ENCODE measurements at regions not wholly inside any gene's neighbourhood (a gene's known extent, or its start where the extent isn't known, plus 50 kb on each side); places are given as distances from the start of the nearest gene placed in this dataset.

GRCh38 chr3:73786321-73786807 is 161.6 kb upstream of the PDZRN3 start:
- H3K27ac ChIP-seq (ENCODE audit: low read depth, low read length), result no peak overlapping the region
- no peak overlapping the region for H2AFZ ChIP-seq (ENCODE audit: insufficient read depth, low read length, poor library complexity)
- H3K9me3 ChIP-seq (ENCODE audit: insufficient read depth, low read depth, low read length), result no peaks in the 10 kb centered on the region
- H3K4me3 ChIP-seq (ENCODE audit: low read depth, low read length), result no peak overlapping the region
- no peak overlapping the region for H3K18ac ChIP-seq (ENCODE audit: low read length)
- H3K14ac ChIP-seq (ENCODE audit: low read length), result no peak overlapping the region
- WGBS (ENCODE audit: extremely low coverage, insufficient coverage, insufficient read length), result no CpG with 5 or more reads among the region's 1 CpG
- no peak overlapping the region for H3K4me2 ChIP-seq (ENCODE audit: low read length)
- no peak overlapping the region for H2BK5ac ChIP-seq (ENCODE audit: low read depth, low read length, poor library complexity)
- H3K4ac ChIP-seq (ENCODE audit: low read depth, low read length), result no peak overlapping the region
- H3K79me2 ChIP-seq (ENCODE audit: control insufficient read depth, insufficient read depth, low read length, poor library complexity), result no peaks in the 10 kb centered on the region
- H3K9ac ChIP-seq (ENCODE audit: low read length), result no peak overlapping the region
- H4K91ac ChIP-seq (ENCODE audit: low read depth, low read length), result no peak overlapping the region
- no peak overlapping the region for H3K23ac ChIP-seq (ENCODE audit: low read length)
- no peaks in the 10 kb centered on the region for H3K79me1 ChIP-seq (ENCODE audit: low read length)
- H3K4me1 ChIP-seq (ENCODE audit: control insufficient read depth in 1 of 2, insufficient read depth in 2 of 2, low read length in 2 of 2), result no peaks in the 10 kb centered on the region
- no peak overlapping the region for H2BK12ac ChIP-seq (ENCODE audit: low read length)
- H4K12ac ChIP-seq (ENCODE audit: low read depth, low read length), result no peak overlapping the region
- no peak overlapping the region for H2BK120ac ChIP-seq (ENCODE audit: insufficient read depth, low read length, poor library complexity)
- no peak overlapping the region for H2AK5ac ChIP-seq (ENCODE audit: low read length)
- no peaks in the 10 kb centered on the region for H3K36me3 ChIP-seq (ENCODE audit: control insufficient read depth in 1 of 2, insufficient read depth in 2 of 2, low read length in 2 of 2)
- peak; percentile 2 to 8 for DNase-seq
- H4K8ac ChIP-seq (ENCODE audit: low read depth, low read length), result no peak overlapping the region
- no peaks in the 10 kb centered on the region for H3K27me3 ChIP-seq (ENCODE audit: insufficient read depth, low read length)

GRCh38 chr3:73784686-73785392 is 160.1 kb upstream of the PDZRN3 start:
- no peak overlapping the region for H3K4me2 ChIP-seq (ENCODE audit: low read length)
- no peak overlapping the region for H3K9ac ChIP-seq (ENCODE audit: low read length)
- H3K79me2 ChIP-seq (ENCODE audit: control insufficient read depth, insufficient read depth, low read length, poor library complexity), result no peaks in the 10 kb centered on the region
- H4K12ac ChIP-seq (ENCODE audit: low read depth, low read length), result no peak overlapping the region
- H4K8ac ChIP-seq (ENCODE audit: low read depth, low read length), result no peak overlapping the region
- no peak overlapping the region for H4K91ac ChIP-seq (ENCODE audit: low read depth, low read length)
- no peak overlapping the region for H3K23ac ChIP-seq (ENCODE audit: low read length)
- no CpG with 5 or more reads among the region's 8 CpGs for WGBS (ENCODE audit: extremely low coverage, insufficient coverage, insufficient read length)
- H3K9me3 ChIP-seq (ENCODE audit: insufficient read depth, low read depth, low read length), result no peaks in the 10 kb centered on the region
- no peak overlapping the region for H3K4me3 ChIP-seq (ENCODE audit: low read depth, low read length)
- no peak overlapping the region for H3K27ac ChIP-seq (ENCODE audit: low read depth, low read length)
- no peaks in the 10 kb centered on the region for H3K36me3 ChIP-seq (ENCODE audit: control insufficient read depth in 1 of 2, insufficient read depth in 2 of 2, low read length in 2 of 2)
- H3K27me3 ChIP-seq (ENCODE audit: insufficient read depth, low read length), result no peaks in the 10 kb centered on the region
- no peak overlapping the region for H3K14ac ChIP-seq (ENCODE audit: low read length)
- no peak overlapping the region for H2BK12ac ChIP-seq (ENCODE audit: low read length)
- H2BK120ac ChIP-seq (ENCODE audit: insufficient read depth, low read length, poor library complexity), result no peak overlapping the region
- H2BK5ac ChIP-seq (ENCODE audit: low read depth, low read length, poor library complexity), result no peak overlapping the region
- no peak overlapping the region for H3K4ac ChIP-seq (ENCODE audit: low read depth, low read length)
- H2AK5ac ChIP-seq (ENCODE audit: low read length), result no peak overlapping the region
- no peak overlapping the region for H2AFZ ChIP-seq (ENCODE audit: insufficient read depth, low read length, poor library complexity)
- no peaks in the 10 kb centered on the region for H3K4me1 ChIP-seq (ENCODE audit: control insufficient read depth in 1 of 2, insufficient read depth in 2 of 2, low read length in 2 of 2)
- H3K79me1 ChIP-seq (ENCODE audit: low read length), result no peaks in the 10 kb centered on the region
- no peak for DNase-seq
- H3K18ac ChIP-seq (ENCODE audit: low read length), result no peak overlapping the region

GRCh38 chr3:73783811-73784210 is 159.1 kb upstream of the PDZRN3 start:
- no peak overlapping the region for H2BK120ac ChIP-seq (ENCODE audit: insufficient read depth, low read length, poor library complexity)
- no peaks in the 10 kb centered on the region for H3K9me3 ChIP-seq (ENCODE audit: insufficient read depth, low read depth, low read length)
- no peaks in the 10 kb centered on the region for H3K79me2 ChIP-seq (ENCODE audit: control insufficient read depth, insufficient read depth, low read length, poor library complexity)
- H3K14ac ChIP-seq (ENCODE audit: low read length), result no peak overlapping the region
- no peak overlapping the region for H3K9ac ChIP-seq (ENCODE audit: low read length)
- no peak overlapping the region for H2AK5ac ChIP-seq (ENCODE audit: low read length)
- no peak overlapping the region for H3K27ac ChIP-seq (ENCODE audit: low read depth, low read length)
- no peaks in the 10 kb centered on the region for H3K27me3 ChIP-seq (ENCODE audit: insufficient read depth, low read length)
- H2BK12ac ChIP-seq (ENCODE audit: low read length), result no peak overlapping the region
- no peak overlapping the region for H2AFZ ChIP-seq (ENCODE audit: insufficient read depth, low read length, poor library complexity)
- H3K18ac ChIP-seq (ENCODE audit: low read length), result no peak overlapping the region
- no peak overlapping the region for H4K12ac ChIP-seq (ENCODE audit: low read depth, low read length)
- no peak overlapping the region for H3K4me2 ChIP-seq (ENCODE audit: low read length)
- no peaks in the 10 kb centered on the region for H3K4me1 ChIP-seq (ENCODE audit: control insufficient read depth in 1 of 2, insufficient read depth in 2 of 2, low read length in 2 of 2)
- no peak for DNase-seq
- no peak overlapping the region for H2BK5ac ChIP-seq (ENCODE audit: low read depth, low read length, poor library complexity)
- no peak overlapping the region for H3K4ac ChIP-seq (ENCODE audit: low read depth, low read length)
- no peak overlapping the region for H3K23ac ChIP-seq (ENCODE audit: low read length)
- H4K8ac ChIP-seq (ENCODE audit: low read depth, low read length), result no peak overlapping the region
- no peaks in the 10 kb centered on the region for H3K36me3 ChIP-seq (ENCODE audit: control insufficient read depth in 1 of 2, insufficient read depth in 2 of 2, low read length in 2 of 2)
- no peaks in the 10 kb centered on the region for H3K79me1 ChIP-seq (ENCODE audit: low read length)
- no peak overlapping the region for H3K4me3 ChIP-seq (ENCODE audit: low read depth, low read length)
- H4K91ac ChIP-seq (ENCODE audit: low read depth, low read length), result no peak overlapping the region

GRCh38 chr3:73781541-73781940 is 156.8 kb upstream of the PDZRN3 start:
- Histone ChIP-seq H2AK5ac (ENCODE audit: low read length) (no peak overlapping the region), H3K27me3 (ENCODE audit: insufficient read depth, low read length) (peaks cover 3% of the 10 kb centered on the region)
- no CpG with 5 or more reads among the region's 6 CpGs for WGBS (ENCODE audit: extremely low coverage, insufficient coverage, insufficient read length)

More at GRCh38 chr3:73781541-73781940, 156.8 kb upstream of the PDZRN3 start:
- Histone ChIP-seq H3K18ac (ENCODE audit: low read length) (no peak overlapping the region), H2BK5ac (ENCODE audit: low read depth, low read length, poor library complexity) (no peak overlapping the region), H4K91ac (ENCODE audit: low read depth, low read length) (no peak overlapping the region), H3K9ac (ENCODE audit: low read length) (no peak overlapping the region), H2BK120ac (ENCODE audit: insufficient read depth, low read length, poor library complexity) (no peak overlapping the region), H2BK12ac (ENCODE audit: low read length) (no peak overlapping the region), H3K4ac (ENCODE audit: low read depth, low read length) (no peak overlapping the region), H3K14ac (ENCODE audit: low read length) (no peak overlapping the region), H3K4me2 (ENCODE audit: low read length) (no peak overlapping the region), H3K36me3 (ENCODE audit: control insufficient read depth in 1 of 2, insufficient read depth in 2 of 2, low read length in 2 of 2) (no peaks in the 10 kb centered on the region), H3K27ac (ENCODE audit: low read depth, low read length) (no peak overlapping the region), H3K4me1 (ENCODE audit: control insufficient read depth in 1 of 2, insufficient read depth in 2 of 2, low read length in 2 of 2) (no peaks in the 10 kb centered on the region), H3K23ac (ENCODE audit: low read length) (no peak overlapping the region), H2AFZ (ENCODE audit: insufficient read depth, low read length, poor library complexity) (no peak overlapping the region), H3K79me2 (ENCODE audit: control insufficient read depth, insufficient read depth, low read length, poor library complexity) (no peaks in the 10 kb centered on the region), H4K8ac (ENCODE audit: low read depth, low read length) (no peak overlapping the region), H3K9me3 (ENCODE audit: insufficient read depth, low read depth, low read length) (no peaks in the 10 kb centered on the region), H3K79me1 (ENCODE audit: low read length) (no peaks in the 10 kb centered on the region), H4K12ac (ENCODE audit: low read depth, low read length) (no peak overlapping the region), H3K4me3 (ENCODE audit: low read depth, low read length) (no peak overlapping the region)
- no peak for DNase-seq

All from trophoblast cell (in vitro differentiated cells and primary cell).